ENCODE measurements at regions not wholly inside any gene's neighbourhood (a gene's known extent, or its start where the extent isn't known, plus 50 kb on each side); places are given as distances from the start of the nearest gene placed in this dataset.

DNA sequence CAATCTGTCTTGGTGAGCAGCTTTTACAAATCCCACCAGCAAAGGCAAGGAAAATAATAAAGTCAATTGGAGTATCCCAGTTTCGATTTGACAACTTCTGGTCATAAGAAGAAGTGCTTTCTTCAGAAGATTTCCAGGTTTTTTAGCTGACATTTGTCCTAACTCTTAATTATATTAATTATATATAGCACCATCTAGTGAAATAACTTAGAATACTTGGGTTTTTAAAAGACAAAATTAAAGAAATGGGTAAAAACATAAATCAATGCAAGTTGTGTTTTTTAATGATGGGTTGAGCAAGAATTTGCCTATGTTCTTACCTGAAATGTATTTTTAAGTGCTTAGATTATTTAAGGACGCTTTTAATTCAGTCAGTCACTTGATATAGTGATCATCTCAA, 421.8 kb downstream of the ACTL7B start:
- TF ChIP-seq EP300 (IDR thresholded peaks at IDR 0.05): no peak
- TF ChIP-seq, protein P1, sequence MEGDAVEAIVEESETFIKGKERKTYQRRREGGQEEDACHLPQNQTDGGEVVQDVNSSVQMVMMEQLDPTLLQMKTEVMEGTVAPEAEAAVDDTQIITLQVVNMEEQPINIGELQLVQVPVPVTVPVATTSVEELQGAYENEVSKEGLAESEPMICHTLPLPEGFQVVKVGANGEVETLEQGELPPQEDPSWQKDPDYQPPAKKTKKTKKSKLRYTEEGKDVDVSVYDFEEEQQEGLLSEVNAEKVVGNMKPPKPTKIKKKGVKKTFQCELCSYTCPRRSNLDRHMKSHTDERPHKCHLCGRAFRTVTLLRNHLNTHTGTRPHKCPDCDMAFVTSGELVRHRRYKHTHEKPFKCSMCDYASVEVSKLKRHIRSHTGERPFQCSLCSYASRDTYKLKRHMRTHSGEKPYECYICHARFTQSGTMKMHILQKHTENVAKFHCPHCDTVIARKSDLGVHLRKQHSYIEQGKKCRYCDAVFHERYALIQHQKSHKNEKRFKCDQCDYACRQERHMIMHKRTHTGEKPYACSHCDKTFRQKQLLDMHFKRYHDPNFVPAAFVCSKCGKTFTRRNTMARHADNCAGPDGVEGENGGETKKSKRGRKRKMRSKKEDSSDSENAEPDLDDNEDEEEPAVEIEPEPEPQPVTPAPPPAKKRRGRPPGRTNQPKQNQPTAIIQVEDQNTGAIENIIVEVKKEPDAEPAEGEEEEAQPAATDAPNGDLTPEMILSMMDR (IDR thresholded peaks at IDR 0.05): no peak
